ENCODE measurements at regions not wholly inside any gene's neighbourhood (a gene's known extent, or its start where the extent isn't known, plus 50 kb on each side); places are given as distances from the start of the nearest gene placed in this dataset.
"Not testable (repeated sequence)": the region's sequence is repeated elsewhere in the genome, so short reads cannot be mapped to it uniquely, and the experiment has no call there.

- no peak for DNase-seq
Observed at GRCh38 chr12:124673801-124674617, 106.6 kb upstream of the NCOR2 start.

DNA sequence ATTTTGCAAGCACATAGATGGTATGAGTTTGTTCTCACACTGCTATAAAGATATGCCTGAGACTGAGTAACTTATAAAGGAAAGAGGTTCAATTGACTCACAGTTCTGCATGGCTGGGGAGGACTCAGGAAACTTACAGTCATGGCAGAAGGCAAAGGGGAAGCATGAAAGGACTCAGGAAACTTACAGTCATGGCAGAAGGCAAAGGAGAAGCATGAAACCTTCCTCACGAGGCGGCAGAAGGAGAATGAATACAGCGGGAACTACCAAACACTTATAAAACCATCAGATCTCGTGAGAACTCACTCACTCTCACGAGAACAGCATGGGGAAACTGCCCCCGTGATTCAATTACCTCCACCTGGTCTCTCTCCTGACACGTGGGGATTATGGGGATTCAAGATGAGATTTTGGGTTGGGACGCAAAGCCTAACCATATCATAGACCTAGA lies 101.9 kb upstream of the NCOR2 start:
- not testable (repeated sequence) for DNase-seq

GRCh38 chr12:124668602-124669001 lies 101.2 kb upstream of the NCOR2 start:
- no peak for DNase-seq

GRCh38 chr12:124667506-124668326 lies 100.3 kb upstream of the NCOR2 start:
- no peak for DNase-seq

- DNase-seq, result no peak
Observed at GRCh38 chr12:124666722-124667259, 99.4 kb upstream of the NCOR2 start.

DNA sequence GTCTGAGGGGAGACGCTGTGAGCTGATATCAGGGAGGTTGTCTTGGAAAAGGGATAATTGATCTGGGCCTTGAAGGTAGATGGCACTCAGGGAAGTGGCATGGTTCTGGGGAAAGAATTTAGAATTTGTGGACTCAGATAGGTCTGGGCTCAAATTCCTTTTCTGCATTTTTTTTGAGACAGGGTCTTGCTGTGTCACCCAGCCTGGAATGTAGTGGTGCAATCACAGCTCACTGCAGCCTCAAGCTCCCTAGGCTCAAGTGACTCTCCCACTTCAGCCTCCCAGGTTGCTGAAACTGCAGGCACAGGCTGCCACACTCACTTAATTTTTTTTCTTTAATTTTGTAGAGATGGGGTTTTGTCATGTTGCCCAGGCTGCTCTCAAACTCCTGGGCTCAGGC lies 98.1 kb upstream of the NCOR2 start:
- DNase-seq, result no peak

DNA sequence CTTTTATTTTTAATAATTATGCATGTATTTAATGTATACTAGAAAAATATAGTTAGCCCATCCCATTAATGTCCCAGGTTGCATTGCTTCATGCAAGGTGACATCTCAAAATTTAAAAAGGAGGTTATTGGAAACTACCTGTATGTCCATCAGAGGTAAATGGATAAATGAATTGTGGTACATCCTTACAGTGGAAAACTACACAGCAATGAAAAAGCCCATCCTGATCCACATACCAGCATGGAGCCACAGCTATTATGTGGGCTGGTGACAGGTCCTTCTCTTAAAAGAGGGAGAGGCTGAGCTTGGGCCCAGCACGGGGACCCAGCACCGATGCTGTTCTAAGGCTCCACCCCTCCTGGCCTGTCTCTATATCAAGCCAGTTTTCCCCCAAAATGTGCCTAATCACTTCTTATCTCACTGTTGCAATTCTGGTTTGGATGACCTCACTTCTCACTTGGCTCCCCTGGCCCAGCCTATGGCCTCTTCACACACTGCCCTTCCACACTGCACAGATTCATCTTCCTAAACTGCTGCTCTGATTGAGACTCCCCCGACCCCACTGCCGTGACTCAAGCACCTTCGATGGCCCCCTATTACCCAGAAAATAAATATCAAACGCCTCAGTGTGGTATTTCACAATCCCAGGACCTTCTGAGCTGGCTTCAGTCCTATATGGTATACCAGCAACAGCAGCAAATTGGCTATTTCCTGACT lies 97.1 kb upstream of the NCOR2 start:
- no peak for DNase-seq

GRCh38 chr12:124663771-124664366 lies 96.5 kb upstream of the NCOR2 start:
- no peak for DNase-seq

GRCh38 chr12:124663206-124663605 lies 95.8 kb upstream of the NCOR2 start:
- no peak for DNase-seq

- DNase-seq, result no peak
Observed at GRCh38 chr12:124661341-124661740, 93.9 kb upstream of the NCOR2 start.

- no peak for DNase-seq
Observed at GRCh38 chr12:124660851-124661250, 93.4 kb upstream of the NCOR2 start.

- no peak for DNase-seq
Observed at GRCh38 chr12:124658806-124659402, 91.5 kb upstream of the NCOR2 start.

DNA sequence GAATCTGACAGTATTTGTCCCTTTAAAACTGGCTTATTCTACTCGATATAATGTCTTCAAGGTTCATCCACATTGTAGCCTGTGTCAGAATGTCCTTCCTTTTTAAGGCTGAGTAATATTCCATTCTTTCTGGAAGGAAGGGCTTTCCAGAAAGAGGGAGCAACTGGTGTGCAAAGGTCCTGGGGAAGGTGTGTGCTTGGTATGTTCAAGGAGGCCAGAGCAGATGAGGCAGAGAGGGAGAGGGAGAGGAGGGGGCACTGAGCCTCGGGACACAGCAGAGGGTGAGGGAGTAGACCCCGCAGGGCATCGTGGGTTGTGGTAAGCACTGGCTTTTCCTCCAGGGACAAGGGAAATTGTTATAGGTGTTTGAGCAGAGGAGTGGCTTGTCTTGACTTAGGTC lies 90.9 kb upstream of the NCOR2 start:
- no peak for DNase-seq

GRCh38 chr12:124656947-124657434 lies 89.6 kb upstream of the NCOR2 start:
- DNase-seq, result no peak

- no peak for DNase-seq
Observed at GRCh38 chr12:124655698-124656516, 88.5 kb upstream of the NCOR2 start.

- no peak for DNase-seq
Observed at GRCh38 chr12:124655048-124655697, 87.8 kb upstream of the NCOR2 start.

- DNase-seq, result no peak
Observed at GRCh38 chr12:124654666-124655047, 87.2 kb upstream of the NCOR2 start.

DNA sequence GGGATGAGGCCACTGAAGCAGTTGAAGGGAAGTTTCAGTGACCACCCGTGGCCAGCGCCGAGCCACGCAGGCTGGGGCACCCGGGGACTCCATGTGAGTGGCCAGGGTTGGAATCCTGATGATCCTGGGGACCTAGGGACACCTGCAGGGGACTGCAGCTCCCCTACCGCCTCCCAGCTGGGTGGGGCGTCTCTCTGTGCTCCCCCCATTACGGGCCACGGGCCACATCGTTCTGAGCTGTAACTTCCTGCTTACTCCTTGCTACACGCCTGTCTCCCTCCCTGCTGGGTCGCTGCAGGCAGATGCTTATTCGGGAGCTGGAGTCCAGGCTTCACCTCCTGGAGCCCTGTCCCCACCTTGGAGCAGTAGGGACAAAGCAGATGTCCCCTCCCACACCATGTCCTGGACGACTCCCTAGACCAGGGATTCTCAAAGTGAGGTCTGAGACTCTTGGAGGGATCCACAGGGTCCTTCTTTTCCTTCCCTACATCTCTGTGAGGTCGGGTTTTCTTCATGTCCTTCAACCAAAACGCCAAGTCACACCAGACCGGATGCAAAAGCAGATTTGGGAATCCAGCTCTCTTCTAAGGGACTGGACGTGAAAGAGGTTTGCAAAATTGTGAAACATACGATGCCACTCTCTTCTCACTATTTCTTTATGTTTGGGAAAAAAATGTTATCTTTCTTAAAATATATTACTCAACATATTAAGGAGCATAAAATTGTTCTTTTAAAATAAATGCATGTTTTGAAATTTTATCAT lies 85.9 kb upstream of the NCOR2 start:
- no peak for DNase-seq

- no peak for DNase-seq
Observed at GRCh38 chr12:124652661-124653060, 85.2 kb upstream of the NCOR2 start.

Measured in stimulated activated CD4-positive, alpha-beta T cell treated with anti-CD3 and anti-CD28 coated beads, Interleukin-4, amount 100 ng/mL, for 1 hour (primary cell).